NOMO-1 treated with dmso at 0.1 percent for 144 hours (cell line): ENCODE measurements at regions not wholly inside any gene's neighbourhood (a gene's known extent, or its start where the extent isn't known, plus 50 kb on each side); places are given as distances from the start of the nearest gene placed in this dataset.

Source experiments
- DNase-seq: peaks from one replicate; lab custom pipeline; 2025; ENCODE audit not compliant: unreplicated experiment; lab: John Stamatoyannopoulos, UW

DNA sequence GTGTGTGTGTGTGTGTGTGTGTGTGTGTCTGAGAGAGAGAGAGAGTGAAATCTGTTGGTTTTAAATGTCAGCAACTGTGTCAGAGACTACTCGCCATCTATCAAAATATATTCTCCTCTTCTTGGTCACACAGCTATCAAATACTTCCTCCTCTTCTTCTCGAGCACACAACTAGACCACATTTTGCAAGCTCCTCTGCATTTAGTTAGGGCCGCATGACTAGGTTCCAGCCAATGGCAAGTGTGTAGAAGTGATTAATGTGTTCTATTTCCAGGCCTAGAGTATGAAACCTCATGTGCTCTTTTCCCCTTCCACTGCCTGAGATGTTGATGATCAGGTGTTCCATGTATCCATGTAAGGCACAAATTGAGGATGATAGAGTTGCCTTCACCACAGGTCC, 278.5 kb upstream of the MARCKS start:
- peak; percentile 61 for DNase-seq

GRCh38 chr6:113584767-113585166, 272.4 kb upstream of the MARCKS start:
- no peak for DNase-seq

- no peak for DNase-seq
Measured at GRCh38 chr6:113585246-113585645, 271.9 kb upstream of the MARCKS start.

DNA sequence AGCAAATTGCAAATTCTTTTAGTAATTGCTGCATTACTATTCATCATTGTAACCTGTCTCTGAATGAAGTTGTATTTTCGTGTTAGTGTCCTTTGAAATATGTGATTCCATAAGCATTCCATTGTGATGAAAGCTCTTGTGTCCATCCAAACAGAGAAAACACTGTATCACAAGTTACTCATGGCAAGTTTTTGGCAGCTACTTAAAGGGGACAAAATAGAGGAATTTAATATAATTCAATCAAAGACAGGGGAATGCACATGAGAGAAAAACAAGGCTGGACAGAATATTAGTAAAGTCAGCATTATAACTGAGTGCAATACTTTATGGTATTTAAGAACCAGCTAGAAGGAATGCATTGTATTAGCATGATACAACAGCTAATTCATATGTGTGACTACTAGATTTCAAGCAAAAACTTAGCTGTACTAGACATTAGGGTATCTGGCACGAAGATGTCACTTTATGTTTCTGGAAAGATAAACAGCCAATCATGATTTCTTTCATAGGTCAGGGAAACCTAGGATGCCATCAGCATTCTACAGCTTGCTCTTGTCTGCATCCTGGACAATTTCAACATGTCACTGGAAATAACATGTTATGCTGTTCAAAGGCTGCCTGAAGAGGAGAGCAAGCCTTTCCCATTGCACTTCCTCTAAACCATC, 270.6 kb upstream of the MARCKS start:
- no peak for DNase-seq

GRCh38 chr6:113587078-113587699, 270.0 kb upstream of the MARCKS start:
- no peak for DNase-seq

GRCh38 chr6:113588646-113589045, 268.5 kb upstream of the MARCKS start:
- DNase-seq = no peak

DNA sequence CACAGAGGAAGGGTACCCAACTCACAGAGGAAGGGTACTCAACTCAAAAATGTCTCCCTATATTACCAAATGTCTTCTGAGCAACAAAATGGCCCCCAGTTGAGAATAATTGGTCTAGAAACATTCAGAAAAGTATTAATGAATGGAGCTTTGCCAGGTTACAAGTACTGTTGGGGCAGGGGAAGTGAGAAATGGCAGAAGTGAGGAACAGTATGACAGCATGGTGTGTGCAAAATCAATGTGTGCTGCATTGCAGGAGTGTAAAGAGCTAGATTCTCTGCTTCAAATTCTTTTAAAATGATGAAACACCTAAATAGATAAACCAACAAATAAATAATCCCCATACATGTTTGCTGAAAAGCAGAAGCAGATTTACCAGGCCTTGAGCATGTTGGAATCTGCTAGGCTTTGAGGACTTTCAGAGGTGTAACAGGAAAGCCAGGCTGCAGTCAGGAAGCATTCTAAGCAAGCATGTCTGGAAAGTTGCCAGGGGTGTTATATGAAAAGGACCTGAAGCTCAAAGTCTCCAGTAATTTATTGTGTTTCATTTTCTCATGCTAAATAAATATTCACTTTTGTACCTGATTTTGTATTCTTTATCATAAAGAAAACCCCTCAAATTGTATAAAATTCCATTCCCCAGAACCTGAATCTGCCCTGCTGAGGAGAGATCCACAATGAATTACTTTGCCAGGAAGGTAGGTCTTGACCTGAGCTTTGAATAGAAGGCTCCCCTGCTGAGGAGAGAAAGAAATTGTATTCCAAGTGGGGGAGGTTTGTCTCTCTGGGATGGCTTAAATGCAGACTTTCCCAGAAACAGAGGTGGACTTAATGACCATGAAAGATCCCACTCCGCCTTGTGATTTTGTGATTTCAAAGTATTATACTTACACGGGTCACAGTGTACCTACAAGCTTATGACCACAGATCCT, 265.0 kb upstream of the MARCKS start:
- DNase-seq = no peak

- DNase-seq = no peak
Measured at GRCh38 chr6:113594726-113595125, 262.4 kb upstream of the MARCKS start.

GRCh38 chr6:113595911-113596376, 261.2 kb upstream of the MARCKS start:
- DNase-seq = no peak

DNA sequence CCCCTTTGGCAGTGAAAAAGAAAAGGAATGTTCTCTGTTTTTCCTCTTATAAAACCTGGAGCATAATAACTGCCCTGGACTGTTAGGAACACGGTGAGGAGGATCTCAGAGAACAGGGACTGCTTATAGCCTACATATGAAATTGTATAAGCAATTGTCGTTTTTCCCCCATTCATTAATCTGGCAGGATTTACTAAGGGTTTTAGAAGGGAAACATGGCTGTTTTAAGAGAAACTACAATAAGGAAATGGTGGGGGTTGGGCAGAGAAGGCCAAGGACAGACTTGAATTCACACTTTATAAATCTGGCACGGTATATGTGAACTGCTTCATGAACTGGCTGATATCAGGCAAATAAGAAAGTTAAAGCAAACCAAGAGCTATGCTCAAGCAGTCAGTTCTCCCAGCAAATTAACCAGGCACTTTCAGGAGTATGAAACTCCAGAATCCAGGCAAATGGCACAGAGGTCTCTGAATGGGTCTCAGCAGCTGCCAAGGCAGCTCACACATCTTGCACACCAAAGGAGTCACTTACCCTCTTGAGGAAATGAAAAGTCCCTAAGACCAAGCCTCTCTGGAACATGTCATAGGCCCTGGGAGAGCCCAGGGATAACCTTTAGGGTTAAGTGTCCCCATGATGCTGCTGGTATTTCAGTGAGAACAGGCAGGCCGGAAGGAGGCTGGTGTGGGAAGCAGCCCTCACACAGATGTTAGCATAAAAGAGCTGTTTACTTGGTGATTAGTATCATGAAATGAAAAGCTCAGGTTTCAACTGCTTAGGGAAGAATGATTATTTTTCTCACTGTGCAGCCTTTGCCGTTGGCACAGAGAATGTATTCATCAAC, 260.5 kb upstream of the MARCKS start:
- no peak for DNase-seq

- DNase-seq = no peak
Measured at GRCh38 chr6:113597231-113597583, 259.9 kb upstream of the MARCKS start.

GRCh38 chr6:113598786-113599185, 258.4 kb upstream of the MARCKS start:
- no peak for DNase-seq

- no peak for DNase-seq
Measured at GRCh38 chr6:113599444-113599843, 257.7 kb upstream of the MARCKS start.

DNA sequence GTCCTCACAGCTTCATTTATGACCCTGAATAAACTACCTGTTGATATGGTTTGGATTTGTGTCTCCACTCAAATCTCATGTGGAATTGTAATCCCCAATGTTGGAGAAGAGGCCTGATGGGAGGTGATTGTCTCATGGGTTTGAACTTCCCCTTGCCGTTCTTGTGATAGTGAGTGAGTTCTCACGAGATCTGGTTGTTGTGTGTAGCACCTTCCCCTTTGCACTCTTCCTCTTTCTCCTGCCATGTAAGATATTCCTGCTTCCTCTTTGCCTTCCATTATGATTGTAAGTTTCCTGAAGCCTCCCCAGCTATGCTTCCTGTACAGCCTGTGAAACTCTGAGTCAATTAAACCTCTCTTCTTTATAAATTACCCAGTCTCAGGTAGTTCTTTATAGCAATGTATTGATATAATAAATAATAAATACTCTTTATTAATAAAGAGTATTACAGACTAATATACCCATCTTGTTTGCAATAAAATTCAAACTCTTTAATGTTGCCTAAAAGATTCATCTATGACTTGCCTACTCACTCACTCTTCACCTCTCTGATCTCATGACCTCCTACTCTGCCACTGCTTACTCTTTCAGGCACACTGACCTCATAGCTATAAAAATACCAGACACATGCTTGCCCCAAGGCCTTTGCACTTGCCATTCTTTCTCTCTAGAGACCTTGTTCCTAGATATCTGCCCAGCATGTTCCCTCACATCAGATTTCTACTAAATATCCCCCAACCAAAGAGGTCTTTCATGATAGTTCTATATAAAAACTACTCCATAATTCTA, 256.4 kb upstream of the MARCKS start:
- peak; percentile 11 for DNase-seq

DNA sequence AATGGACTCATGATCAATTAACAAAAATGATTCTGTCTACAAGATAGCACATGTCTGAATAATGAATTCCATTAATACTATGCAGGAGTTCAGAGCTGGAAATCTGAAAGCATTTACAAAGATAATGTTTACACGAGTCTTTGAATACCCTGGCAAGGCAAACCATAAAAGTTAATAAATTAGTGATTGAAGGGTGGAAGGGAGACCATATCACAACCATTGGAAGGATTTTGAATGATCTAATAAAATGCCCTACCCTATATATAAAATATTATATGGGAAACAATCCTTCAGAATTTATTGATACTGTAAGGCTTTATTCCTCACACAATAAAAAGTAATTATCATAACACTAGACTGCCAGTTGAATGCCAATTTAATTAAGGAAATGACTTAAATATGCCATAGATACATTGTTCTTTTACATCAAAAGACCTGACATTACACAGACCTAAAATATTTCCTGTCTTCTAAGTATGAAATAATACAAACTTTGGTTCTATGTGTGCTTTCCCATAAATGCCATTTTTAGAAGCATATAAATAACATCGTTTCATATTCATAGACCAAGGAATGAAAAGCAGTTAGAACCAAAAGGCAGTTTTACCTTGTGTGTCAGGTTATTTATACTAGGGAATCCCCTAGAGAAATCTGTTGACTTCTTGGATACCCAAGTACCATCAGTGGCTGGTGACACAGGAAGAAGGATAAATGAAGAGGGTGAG, 249.2 kb upstream of the MARCKS start:
- no peak for DNase-seq

GRCh38 chr6:113610377-113610988, 246.7 kb upstream of the MARCKS start:
- DNase-seq = no peak

- no peak for DNase-seq
Measured at GRCh38 chr6:113616701-113617274, 240.4 kb upstream of the MARCKS start.

DNA sequence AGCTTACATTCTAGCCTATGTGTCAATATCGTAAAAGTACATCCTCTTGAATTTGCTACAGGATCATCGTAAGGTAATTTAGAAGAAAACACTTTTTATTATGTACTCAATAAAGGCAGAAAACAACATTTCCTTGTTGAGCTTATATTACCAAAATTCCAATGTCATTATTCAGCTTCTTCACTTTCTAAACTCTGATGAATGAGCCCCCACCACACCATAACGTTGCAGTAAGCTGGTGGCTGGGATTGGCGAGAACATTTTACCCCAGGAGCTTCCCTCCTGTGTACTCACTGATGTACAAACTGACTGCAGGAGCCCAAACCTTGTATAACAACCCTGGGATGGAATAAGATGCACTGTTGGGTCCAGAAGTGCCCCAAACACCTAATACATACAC, 238.1 kb upstream of the MARCKS start:
- no peak for DNase-seq

DNA sequence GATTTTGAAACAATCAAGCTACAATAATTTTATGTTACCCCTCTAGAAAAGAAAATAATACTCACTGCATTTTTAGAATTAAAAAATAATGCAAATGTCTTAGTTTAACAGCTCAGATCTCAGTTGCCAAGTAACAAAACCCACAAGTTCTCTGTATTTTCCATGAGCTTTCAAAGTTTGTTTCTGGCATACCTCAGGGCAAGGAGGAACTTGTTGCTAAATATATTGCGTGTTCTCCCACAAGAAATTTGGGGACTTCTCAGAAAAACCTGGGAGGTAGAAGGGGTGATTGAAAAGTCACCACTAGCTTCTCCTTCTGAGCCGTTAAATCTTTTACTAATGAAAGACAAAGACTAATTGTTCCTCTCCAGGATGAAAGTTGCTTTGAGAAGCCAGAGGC, 236.8 kb upstream of the MARCKS start:
- no peak for DNase-seq
